Left lobe of liver (tissue), 2 donors: ENCODE measurements at regions not wholly inside any gene's neighbourhood (a gene's known extent, or its start where the extent isn't known, plus 50 kb on each side); places are given as distances from the start of the nearest gene placed in this dataset.
"Not testable (repeated sequence)": the region's sequence is repeated elsewhere in the genome, so short reads cannot be mapped to it uniquely, and the experiment has no call there.

Experiments used
- ATAC-seq: fragments of 200-7000 bp; cut with Tn5 transposase; one replicate; pipeline ENCODE4 v1.9.1; 2020; ENCODE audit warnings: mild to moderate bottlenecking, moderate library complexity
- DNase-seq: peaks from one replicate; pipeline ENCODE4 v3.0.0-alpha.2; 2020; ENCODE audit warnings: low spot score
- donor health status: DM: no; HTN: no; CAD: no; lungs with moderate emphysema.
- donor health status: DM: no; HTN: yes; CAD: no.

DNA sequence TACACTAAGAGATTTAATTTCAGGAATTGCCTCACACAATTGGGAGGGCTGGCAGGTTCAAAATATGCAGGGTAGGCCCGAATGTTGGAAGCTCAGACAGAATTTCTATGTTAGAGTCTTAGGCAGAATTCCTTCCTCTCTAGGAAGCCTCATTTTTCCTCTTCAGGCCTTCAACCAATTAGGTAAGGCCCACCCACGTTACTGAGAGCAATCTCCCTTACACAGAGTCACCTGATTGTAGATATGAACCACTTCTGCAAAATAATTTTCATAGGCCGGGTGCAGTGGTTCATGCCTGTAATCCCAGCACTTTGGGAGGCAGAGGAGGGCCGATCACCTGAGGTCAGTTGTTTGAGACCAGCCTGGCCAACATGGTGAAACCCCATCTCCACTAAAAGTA, 50.2 kb upstream of the HIVEP1 start:
- ATAC-seq (no peak), DNase-seq (no peak)

DNA sequence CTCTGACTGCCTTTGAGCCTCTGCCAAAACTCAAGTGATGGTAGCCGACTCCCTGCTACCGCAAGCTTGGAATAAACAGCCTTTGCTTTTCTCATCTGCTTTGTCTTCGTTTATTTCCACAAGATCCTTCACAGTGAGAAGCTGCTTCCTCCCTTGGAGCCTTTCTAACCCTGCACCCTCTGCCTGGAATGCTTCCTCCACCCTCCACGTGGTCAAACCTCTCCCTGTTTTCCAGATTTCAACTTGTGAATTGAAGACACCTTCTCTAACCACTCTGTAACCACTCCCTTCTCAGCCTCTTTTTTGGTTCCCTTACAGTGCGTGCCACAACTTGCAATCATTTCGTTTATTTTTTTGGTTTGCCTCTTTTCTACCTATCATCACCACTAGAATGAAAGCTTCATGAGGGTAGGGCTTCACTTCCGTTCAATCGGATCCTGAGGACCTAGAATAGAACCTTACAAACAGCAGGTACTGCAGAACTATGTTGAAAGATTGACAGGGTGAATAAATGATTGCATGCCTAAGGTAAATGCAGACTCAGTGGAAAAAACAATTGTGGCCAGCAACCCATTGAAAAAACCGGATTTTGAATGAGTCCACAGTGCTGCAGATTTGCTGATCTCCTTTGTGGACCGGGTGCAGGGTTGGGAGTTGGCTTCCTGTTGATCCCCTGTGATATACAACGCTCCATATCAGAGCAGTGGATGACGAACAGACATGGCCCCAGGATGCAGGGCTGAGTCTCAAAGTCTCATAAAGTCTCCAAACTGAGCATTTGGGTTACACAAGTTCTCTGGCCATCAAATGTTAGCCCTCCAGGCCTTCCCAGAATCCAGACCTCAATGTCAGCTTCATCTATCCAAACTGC, 51.0 kb upstream of the HIVEP1 start:
- DNase-seq (no peak), ATAC-seq (no peak)

DNA sequence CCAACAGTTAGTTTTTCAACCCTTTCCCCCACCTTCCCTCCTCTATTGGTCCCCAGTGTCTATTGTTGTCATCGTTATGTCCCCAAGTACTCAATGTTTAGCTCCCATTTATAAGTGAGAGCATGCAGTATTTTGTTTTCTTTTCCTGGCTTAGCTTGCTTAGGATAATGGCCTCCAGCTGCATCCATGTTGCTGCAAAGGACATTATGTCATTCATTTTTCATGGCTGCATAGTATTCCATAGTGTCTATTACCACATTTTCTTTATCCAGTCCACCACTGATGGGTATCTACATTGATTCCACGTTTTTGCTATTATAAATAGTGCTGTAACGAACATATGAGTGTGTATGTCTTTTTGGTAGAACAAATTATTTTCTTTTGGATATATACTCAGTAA, 55.3 kb upstream of the HIVEP1 start:
- ATAC-seq: no peak
- DNase-seq: no peak

DNA sequence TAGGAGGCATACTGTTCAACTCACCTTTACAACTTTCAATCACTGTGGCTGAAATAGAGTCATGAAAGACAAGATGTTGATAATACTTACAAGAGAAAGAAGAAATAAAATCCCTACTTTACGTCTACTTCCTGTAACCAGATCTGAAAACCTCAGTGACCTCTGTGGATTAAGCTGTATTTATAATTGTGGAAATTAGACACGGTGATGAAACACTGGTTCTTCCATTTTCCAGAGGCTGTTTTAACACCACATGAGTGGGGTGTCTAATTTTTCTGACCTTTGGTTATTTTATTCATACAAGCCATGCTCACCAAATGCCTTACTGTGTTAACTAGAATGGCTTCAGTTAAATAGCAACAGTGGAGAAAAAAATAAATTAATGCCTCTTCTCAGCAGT, 58.5 kb upstream of the HIVEP1 start:
- ATAC-seq: no peak
- DNase-seq: no peak

DNA sequence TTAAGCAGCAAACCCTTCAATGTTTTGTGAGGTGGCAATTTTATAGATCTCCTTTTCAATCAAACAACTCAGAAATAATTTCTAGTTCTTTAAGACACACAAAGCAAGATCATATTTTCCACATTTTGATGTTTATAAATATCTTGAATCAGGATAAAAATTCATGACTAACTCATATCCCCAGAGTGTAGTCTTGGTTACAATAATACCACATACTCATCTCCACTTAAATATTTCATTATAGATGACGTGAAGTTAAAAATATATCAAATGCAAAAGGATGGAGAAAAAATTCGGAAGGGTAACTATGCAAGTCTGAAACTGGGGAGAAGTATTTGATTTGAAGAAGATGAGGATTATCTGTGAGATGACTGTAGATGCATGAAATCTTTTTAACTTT, 59.8 kb upstream of the HIVEP1 start:
- DNase-seq (no peak), ATAC-seq (no peak)

DNA sequence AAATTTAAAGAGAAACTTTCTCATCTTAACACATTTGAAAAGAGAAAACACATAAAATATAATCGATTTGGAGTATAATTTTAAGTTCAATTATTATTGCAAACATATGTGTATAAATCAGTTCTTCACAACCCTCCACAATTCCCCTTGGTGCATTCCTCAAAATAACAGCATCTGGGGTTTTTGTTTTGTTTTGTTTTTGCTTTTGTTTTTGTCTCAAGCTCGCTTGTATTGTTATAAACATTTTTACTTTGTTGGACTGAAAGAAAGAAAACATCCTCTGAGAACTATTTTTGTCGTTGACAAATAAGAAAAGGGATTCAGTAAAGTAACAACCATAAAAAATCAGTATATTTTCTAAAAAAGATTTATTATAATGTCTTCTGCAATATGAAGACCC, 60.2 kb upstream of the HIVEP1 start:
- no peak for DNase-seq
- ATAC-seq: no peak

DNA sequence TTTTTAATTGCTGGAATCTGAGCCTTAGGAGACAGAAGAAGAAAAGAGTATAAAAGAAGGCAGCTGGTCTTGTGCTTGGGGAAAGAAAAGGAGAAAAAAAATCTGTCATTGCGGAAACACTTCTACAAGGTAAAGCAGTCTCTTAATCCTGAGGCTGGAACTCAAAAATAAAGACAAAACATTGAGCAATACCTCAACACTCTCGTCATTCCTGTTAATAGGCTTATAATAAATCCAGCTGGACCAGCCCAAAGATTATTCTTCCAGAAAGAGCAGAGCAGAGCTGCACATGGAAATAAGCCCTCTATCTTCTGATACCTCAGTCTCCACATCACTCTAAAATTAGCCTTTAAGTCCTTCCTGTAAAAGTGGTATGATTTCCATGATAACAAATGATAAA, 62.0 kb upstream of the HIVEP1 start:
- DNase-seq: no peak
- no peak for ATAC-seq

DNA sequence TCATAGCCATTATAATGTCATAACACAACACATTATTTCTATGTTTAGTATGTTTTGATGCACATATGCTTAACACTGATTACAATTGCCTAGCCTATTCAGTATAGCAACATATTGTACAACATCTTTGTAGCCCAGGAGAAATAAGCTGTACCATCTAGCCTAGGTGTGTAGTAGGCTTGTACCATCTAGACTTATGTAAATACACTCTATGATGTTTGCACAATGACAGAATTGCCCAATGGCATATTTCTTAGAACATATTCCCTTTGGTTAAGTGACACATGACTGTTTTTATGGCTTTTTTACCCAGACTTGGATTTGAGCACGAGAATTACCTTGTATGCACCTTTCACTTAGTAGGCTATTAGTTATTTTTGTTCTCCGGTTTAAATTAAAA, 64.5 kb upstream of the HIVEP1 start:
- ATAC-seq (no peak), DNase-seq (no peak)

DNA sequence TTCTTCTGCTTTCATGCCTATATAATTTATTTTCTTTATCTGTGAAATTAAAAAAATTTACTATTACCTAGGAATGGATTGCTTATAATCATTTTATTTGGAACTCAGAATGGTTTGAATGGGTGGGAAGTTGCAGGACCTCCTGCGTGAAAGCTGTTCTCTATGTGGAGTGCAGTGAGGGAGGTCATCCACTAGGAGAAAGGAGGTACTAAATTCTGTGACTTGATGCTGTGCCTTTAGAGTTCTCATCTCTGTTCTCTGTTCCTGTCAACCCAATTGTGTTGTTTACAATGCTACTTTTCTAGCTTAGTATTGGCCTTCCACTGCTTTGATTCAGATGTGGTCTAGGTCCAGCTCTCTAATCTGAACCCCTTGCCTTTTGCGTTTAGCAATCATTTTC, 65.0 kb upstream of the HIVEP1 start:
- DNase-seq: no peak
- ATAC-seq: no peak

DNA sequence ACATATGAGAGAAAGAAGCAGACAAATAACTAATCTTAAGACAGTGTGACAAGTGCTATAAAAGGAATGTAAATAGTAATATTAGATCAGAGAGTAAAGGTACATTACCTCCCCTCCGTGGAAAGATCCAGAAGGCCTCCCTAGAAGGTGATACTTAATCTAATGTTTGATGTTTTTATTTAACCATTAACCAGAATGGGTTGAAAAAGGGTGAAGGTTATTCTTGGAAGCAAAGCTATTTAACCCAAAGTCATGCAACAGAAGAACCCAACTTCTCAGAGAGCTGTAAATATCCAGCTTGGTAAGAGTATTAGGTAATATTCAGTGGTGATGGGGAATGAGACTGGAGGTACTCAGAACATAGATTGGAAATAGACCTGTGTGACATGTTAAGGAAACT, 68.0 kb upstream of the HIVEP1 start:
- ATAC-seq: peak; percentile 77
- no peak for DNase-seq

DNA sequence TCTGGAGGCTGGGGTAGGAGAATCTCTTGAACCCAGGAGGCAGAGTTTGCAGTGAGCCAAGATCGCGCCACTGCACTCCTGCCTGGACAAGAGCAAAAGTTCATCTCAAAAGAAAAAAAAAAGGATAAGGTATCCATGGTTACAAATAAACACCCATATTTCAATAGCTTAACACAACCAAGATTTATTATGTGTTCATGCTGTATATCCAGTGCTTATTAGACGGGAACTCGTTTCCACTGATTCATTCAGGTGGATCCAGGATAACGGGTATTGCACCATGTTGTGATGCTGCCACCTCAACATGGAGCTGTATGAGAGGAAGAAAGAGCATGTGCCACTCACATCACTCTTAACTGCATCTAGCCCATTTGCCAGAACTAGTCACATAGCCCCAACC, 69.1 kb upstream of the HIVEP1 start:
- ATAC-seq (peak; percentile 10), DNase-seq (no peak)

DNA sequence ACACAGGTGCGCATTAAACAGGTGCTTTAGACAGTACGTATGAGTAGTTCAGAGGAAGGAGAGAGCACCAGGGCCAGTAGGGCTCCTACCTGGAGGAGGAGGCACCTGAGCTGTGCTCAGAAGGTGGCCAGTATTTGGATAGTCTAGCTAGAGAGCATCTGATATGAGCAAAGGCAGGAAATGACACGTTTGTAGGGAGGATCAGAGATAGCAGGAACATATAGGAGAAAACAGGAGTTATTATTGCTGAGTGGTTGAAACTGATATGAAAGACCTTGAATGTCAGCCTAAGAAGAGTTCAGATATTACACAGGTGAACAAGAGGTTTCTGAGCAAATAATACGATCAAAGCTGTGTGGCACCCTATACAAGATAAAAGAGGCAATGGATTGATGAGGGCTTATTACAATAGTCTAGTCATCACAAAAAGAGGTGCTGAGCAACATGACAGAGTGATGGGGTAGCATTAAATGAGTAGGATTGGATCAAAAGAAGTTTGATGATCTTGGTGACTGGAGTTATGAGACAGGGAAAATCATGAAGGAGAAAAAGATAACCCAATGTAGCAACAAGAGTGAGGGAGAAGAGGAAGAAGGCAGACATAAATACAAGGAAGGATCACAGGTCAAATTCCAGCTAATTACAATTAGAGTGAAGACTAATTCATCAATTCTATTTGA, 69.8 kb upstream of the HIVEP1 start:
- ATAC-seq (no peak), DNase-seq (no peak)

DNA sequence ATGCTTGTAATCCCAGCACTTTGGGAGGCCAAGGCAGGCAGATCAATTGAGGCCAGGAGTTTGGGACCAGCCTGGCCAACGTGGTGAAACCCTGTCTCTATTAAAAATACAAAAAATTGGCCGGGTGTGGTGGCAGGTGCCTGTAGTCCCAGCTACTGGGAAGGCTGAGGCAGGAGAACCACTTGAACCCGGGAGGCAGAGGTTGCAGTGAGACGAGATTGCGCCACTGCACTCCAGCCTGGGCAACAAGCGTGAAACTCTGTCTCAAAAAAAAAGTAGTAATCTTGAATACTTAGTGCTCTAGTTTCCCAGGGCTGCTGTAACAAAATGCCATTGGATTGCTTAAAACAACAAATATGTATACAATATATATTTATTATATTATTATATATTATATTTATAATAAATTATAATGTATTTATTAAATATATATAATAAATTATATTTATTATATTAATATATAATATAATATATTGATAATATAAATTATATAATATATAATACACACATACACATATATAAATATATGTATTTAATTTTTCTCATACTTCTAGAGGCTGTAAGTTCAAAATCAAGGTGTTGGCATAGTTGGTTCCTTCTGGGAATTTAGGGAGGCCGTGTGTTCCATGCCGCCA, 71.5 kb upstream of the HIVEP1 start:
- DNase-seq, ATAC-seq: not testable (repeated sequence)

DNA sequence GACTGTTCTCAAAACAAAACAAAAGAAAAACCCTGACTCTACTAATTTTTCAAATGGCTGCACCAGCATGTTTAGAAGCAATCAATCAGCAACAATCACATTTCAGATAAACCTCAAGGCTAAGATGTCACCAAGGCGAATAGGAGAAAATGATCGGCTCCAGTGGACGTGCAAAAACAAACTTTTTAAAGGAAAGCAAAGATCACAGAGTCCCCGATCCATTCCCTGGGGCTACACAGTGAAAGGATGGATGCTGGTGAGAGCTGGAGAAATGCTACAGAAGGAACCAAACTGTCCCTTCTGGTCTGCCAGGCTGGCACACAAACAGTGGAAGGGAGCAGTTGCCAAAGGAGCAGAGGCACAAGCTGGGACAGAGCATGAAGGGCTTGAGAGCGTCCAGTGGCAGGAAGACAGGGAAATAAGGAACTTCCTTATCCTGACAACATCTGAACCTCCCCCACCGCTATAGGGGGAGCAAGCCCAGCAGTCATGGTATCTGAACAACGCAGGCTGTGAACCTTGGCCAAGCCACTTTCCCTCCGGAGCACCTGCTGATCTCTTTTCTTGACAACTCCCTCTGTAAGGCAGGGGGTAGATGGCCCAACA, 73.7 kb upstream of the HIVEP1 start:
- ATAC-seq: peak; percentile 70
- DNase-seq: no peak

DNA sequence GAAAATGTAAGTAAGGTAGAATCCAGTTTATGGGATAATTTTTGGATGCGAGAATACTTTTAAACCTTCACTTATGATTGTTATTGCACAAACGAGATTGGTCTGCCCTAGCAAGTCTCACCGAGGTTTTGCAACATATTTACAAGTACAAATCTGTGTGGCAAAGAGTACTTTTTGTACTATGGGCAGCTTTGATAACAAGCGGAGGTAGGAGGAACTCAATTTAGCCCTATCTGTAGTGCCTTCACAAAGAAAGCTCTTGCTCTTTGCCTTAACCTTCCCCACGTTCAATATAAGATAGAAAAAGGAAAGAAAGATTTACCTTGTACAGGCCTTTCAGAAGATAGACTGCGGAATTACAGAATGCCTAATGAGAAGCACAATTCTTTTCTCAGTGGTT, 77.5 kb upstream of the HIVEP1 start:
- no peak for DNase-seq
- ATAC-seq: peak; percentile 92

DNA sequence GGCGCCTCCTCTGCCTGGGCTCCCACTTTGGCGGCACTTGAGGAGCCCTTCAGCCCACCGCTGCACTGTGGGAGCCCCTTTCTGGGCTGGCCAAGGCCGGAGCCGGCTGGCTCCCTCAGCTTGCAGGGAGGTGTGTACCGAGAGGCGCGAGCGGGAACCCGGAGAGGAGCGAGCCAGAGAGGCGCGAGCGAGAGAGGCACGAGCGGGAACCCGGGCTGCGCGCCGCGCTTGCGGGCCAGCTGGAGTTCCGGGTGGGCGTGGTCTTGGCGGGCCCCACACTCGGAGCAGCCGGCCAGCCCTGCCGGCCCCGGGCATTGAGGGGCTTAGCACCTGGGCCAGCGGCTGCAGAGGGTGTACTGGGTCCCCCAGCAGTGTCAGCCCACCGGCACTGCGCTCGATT, 79.2 kb upstream of the HIVEP1 start:
- DNase-seq, ATAC-seq: not testable (repeated sequence)

DNA sequence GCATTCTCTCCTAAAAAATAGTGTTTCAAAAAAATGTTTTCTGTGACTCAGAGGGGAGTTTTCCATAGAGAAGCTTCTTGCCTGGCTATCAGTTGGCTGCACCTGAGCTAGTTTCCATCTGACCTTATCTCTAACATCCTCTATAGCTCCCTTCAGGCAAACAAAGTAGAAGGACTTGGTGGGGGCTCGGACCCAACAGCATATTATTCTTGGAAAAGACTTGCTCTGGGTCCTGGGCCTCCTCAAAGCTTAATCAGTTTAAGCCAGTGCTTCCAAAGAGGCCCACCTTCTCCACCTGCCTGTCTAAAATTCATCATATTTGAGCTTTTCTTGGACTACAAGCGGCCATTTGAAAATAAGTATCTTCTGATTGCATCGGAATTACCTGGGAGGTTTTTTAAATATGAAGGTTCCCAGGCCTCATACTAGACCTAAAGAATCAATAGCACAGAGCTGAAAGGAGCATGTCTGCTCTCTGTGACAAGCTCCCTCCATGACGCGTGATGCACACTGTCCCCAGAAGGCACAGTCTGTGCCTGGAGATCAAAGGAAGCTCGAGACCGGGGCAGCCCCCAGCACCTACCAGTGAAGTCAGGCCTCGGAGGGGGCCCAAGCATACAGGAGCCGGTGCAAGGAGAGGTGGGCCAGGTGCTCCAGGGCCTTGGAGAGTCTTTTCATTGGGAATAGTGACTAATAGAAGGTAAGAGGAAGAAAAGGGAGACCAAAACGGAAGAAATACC, 80.6 kb upstream of the HIVEP1 start:
- DNase-seq: no peak
- no peak for ATAC-seq

DNA sequence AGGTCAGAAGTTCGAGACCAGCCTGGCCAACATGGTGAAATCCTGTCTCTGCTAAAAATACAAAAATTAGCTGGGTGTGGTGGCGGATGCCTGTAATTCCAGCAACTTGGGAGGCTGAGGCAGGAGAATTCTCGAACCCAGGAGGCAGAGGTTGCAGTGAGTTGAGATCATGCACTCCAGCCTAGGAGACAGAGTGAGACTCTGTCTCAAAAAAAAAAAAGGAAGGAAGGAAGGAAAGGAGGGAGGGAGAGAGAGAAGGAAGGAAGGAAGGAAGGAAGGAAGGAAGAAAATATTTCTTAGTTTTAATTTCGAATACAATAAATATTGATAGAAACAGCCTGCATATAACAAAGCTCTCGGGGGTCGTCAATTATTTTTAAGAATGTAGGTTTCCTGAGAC, 81.3 kb upstream of the HIVEP1 start:
- ATAC-seq, DNase-seq: not testable (repeated sequence)

DNA sequence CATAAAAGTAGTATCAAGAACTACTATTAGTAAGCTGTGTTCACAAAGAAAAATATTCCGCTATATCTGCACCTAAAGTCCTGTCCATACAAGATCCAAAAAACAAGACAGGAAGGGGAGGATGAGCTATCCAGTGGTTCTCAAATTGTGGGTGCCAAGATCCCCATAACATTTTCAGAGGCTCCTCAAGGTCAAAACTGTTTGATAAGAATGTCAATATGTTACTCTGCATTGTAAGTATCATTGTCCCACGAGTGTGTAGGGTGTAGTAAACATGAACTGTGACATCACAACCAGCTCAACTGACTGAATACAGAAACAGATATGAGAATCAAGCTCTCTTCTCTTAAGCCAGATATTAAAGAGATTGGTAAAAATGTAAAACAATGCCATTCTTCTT, 81.9 kb upstream of the HIVEP1 start:
- ATAC-seq (no peak), DNase-seq (no peak)

DNA sequence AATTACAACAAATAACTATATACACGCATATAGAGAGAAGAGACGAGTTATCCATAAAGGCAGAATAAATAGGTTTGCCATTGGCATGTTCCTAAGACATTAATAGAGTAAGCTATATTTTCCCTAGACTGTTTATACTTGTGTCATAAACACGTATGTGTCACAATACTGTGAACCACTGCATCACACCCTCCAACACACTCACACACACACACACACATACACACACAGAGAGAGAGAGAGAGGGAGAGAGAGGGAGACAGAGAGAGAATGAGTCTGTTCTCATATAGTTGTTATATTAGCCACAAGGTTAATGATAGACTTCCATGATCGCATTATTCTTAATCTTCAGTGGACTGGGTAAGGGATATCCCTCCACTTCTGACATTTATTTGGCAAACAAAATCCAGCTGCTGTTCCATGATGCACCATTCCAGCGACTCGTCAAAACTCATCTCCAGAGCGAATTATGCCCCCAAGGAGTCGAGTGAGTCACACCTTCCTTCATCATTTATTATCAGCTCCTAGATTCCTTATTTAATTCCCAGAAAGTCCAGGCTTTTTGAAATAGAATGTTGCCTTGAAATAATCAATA, 82.8 kb upstream of the HIVEP1 start:
- no peak for ATAC-seq

More for the DNA sequence above, 82.8 kb upstream of the HIVEP1 start:
- DNase-seq: no peak
